ENCODE measurements at regions not wholly inside any gene's neighbourhood (a gene's known extent, or its start where the extent isn't known, plus 50 kb on each side); places are given as distances from the start of the nearest gene placed in this dataset.

DNA sequence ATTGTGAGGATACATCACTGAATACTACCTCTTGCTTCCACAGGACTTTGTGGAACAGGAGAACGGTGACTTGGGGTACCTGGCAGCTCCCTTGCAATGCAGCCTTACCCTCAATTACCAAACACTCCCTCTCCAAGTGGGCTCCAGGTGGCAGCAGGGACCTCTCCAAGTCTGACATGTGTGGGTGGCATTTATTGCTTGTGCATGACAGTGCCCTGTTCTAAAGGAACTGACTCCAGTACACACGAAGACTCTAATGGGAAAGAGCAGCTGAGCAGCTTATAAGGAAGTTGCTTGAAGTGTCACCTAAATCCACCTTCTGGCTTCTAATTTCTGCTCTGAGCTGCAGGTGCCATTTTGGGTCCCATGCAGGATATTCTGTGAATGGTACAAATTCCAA lies 174.1 kb upstream of the SLCO3A1 start:
- TF ChIP-seq, protein P1, sequence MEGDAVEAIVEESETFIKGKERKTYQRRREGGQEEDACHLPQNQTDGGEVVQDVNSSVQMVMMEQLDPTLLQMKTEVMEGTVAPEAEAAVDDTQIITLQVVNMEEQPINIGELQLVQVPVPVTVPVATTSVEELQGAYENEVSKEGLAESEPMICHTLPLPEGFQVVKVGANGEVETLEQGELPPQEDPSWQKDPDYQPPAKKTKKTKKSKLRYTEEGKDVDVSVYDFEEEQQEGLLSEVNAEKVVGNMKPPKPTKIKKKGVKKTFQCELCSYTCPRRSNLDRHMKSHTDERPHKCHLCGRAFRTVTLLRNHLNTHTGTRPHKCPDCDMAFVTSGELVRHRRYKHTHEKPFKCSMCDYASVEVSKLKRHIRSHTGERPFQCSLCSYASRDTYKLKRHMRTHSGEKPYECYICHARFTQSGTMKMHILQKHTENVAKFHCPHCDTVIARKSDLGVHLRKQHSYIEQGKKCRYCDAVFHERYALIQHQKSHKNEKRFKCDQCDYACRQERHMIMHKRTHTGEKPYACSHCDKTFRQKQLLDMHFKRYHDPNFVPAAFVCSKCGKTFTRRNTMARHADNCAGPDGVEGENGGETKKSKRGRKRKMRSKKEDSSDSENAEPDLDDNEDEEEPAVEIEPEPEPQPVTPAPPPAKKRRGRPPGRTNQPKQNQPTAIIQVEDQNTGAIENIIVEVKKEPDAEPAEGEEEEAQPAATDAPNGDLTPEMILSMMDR (IDR thresholded peaks at IDR 0.05), result no peak
- TF ChIP-seq POLR2A (IDR thresholded peaks at IDR 0.05), result no peak
